GM23338 (cell line): ENCODE measurements at regions not wholly inside any gene's neighbourhood (a gene's known extent, or its start where the extent isn't known, plus 50 kb on each side); places are given as distances from the start of the nearest gene placed in this dataset.

Source experiments
- ATAC-seq: fragments of 200-7000 bp; cut with Tn5 transposase; 3 replicates; pipeline ENCODE4 v1.9.1; 2020
- DNase-seq: peaks from one replicate; pipeline ENCODE4 v3.0.0-alpha.2; 2015; ENCODE audit warnings: low spot score
- H2AFZ ChIP-seq: fragments of 200-600 bp; sonication (generic); 2 replicates; pipeline ENCODE4 v1.8.0; 2016; ENCODE audit warnings: antibody characterized with exemption, mild to moderate bottlenecking, moderate library complexity
- H3F3A ChIP-seq: fragments of 200-600 bp; sonication (generic); replicated peaks from 2 replicates; pipeline ENCODE4 v1.8.0; 2017; ENCODE audit warnings: antibody characterized with exemption, mixed run types, low read depth
- H3K27ac ChIP-seq: fragments of 200-600 bp; sonication (generic); 2 replicates; pipeline ENCODE4 v1.6.1; 2016; ENCODE audit warnings: low read depth
- H3K27me3 ChIP-seq: fragments of 200-600 bp; sonication (generic); 2 replicates; pipeline ENCODE4 v1.8.0; 2016; ENCODE audit warnings: mild to moderate bottlenecking, mixed run types, moderate library complexity; ENCODE audit not compliant: insufficient read depth
- H3K36me3 ChIP-seq: fragments of 200-600 bp; sonication (generic); 2 replicates; pipeline ENCODE4 v1.8.0; 2016; ENCODE audit warnings: mild to moderate bottlenecking; ENCODE audit not compliant: insufficient read depth
- H3K4me1 ChIP-seq: fragments of 200-600 bp; sonication (generic); 2 replicates; pipeline ENCODE4 v1.8.0; 2016; ENCODE audit warnings: mild to moderate bottlenecking, moderate library complexity; ENCODE audit not compliant: insufficient read depth
- H3K4me2 ChIP-seq: fragments of 200-600 bp; sonication (generic); 2 replicates; pipeline ENCODE4 v1.7.1; 2017; ENCODE audit warnings: mixed run types
- H3K4me3 ChIP-seq: fragments of 200-600 bp; sonication (generic); 2 replicates; pipeline ENCODE4 v1.6.1; 2016; ENCODE audit warnings: mixed run types
- H3K79me2 ChIP-seq: fragments of 200-600 bp; sonication (generic); replicated peaks from 2 replicates; pipeline ENCODE4 v1.8.0; 2017; ENCODE audit warnings: mild to moderate bottlenecking; ENCODE audit not compliant: insufficient read depth
- H3K9me2 ChIP-seq: fragments of 200-600 bp; sonication (generic); 2 replicates; pipeline ENCODE4 v1.8.0; 2017; ENCODE audit not compliant: insufficient read depth
- H4K20me1 ChIP-seq: fragments of 200-600 bp; sonication (generic); replicated peaks from 2 replicates; pipeline ENCODE4 v1.8.0; 2017; ENCODE audit warnings: mild to moderate bottlenecking; ENCODE audit not compliant: insufficient read depth
- H3K27ac Mint-ChIP-seq: 2 replicates; pipeline ENCODE4 v1.8.0; 2020; ENCODE audit warnings: inconsistent platforms, mild to moderate bottlenecking, moderate library complexity, mixed read lengths
- H3K27me3 Mint-ChIP-seq: 3 replicates; pipeline ENCODE4 v1.8.0; 2022; ENCODE audit warnings: low read depth, mild to moderate bottlenecking, moderate library complexity, mixed read lengths, inconsistent platforms; ENCODE audit not compliant: insufficient read depth, poor library complexity
- H3K36me3 Mint-ChIP-seq: 3 replicates; pipeline ENCODE4 v1.8.0; 2021; ENCODE audit warnings: low read depth, mild to moderate bottlenecking, inconsistent platforms, moderate library complexity, mixed read lengths
- H3K4me1 Mint-ChIP-seq: 3 replicates; pipeline ENCODE4 v1.8.0; 2020; ENCODE audit warnings: mild to moderate bottlenecking, inconsistent platforms, mixed read lengths
- H3K4me3 Mint-ChIP-seq: 3 replicates; pipeline ENCODE4 v1.8.0; 2021; ENCODE audit warnings: moderate library complexity, mild to moderate bottlenecking, inconsistent platforms, mixed read lengths
- H3K9me3 Mint-ChIP-seq: 3 replicates; pipeline ENCODE4 v1.8.0; 2020; ENCODE audit warnings: moderate library complexity, mild to moderate bottlenecking, inconsistent platforms, mixed read lengths
- CTCF ChIP-seq, 2 experiments: fragments of 200-600 bp in 1 of 2; sonication (generic) in 1 of 2; conservative IDR thresholded peaks; 2 replicates each; pipeline versions ENCODE4 v1.5.1 to v1.6.1; 2016 to 2017; ENCODE audit warnings: antibody characterized with exemption in 2 of 2, low read depth in 2 of 2, mild to moderate bottlenecking in 2 of 2, moderate library complexity in 1 of 2
- ETS1 ChIP-seq: IDR thresholded peaks from 2 replicates; pipeline ENCODE4 v1.6.1; 2016; ENCODE audit warnings: antibody characterized with exemption
- EZH2 ChIP-seq: fragments of 200-600 bp; sonication (generic); IDR thresholded peaks from one replicate; pipeline ENCODE4 v1.8.0; 2017; ENCODE audit warnings: antibody characterized with exemption, mild to moderate bottlenecking, low read depth; ENCODE audit not compliant: unreplicated experiment
- ZNF462 ChIP-seq: fragments of 250-450 bp; sonication (Bioruptor Pico); IDR thresholded peaks from 2 replicates; pipeline ENCODE4 v1.5.0; 2020; ENCODE audit warnings: mild to moderate bottlenecking, moderate library complexity

DNA sequence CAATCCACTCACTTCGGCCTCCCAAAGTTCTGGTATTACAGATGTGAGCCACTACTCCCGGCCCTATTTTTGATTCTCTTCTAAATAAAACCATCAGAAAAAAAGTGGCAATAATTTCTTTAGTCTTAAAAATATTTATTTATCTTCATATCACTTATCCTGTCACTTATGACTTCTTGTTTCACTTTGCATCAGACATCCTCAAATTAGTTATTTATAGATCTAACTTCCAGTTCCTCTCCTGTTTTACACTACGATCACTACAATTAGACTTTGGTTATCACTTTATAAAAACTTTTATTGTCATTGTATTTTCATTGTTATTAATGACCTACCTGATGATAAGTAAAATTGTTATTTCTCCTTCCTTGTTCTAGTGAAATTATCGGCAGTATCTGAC, 783.4 kb upstream of the BRINP3 start (continued):
- TF ChIP-seq ZNF462 (CRISPR knock-in tag) (no peak), ETS1 (no peak)

DNA sequence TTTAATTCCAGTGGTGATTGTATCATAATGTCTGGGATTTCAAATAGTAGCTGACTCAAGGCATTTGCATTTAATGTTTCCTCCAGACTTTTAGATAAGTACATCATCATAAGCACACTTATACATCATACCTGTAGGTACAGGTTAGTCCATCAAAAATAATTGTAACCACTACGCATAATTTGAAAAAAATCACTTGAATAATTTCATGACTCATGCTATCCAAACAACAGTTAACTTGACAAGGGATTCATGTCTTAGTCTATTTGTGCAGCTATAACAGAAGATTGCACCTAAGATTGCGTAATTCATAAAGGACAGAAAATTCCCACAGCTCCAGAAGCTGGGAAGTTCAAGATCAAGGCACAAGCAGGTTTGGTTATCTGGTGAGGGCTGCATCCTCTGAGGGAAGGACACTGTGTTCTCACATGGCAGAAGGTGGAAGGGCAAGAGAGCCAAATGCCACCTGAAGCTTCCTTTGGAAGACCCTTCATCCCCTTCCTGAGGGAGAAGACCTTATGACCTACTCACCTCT, 801.7 kb upstream of the BRINP3 start:
- Histone ChIP-seq H3K9me2 (0 out of 2 replicates have a peak, but pooled peaks cover 4% of the 10 kb centered on the region), H3K79me2 (no peaks in the 10 kb centered on the region), H3K27me3 (no peaks in the 10 kb centered on the region), H2AFZ (no peak overlapping the region), H3F3A (no peaks in the 10 kb centered on the region), H3K27ac (no peak overlapping the region), H3K4me3 (no peak overlapping the region), H4K20me1 (no peaks in the 10 kb centered on the region), H3K4me2 (no peak overlapping the region), H3K4me1 (no peaks in the 10 kb centered on the region), H3K36me3 (no peaks in the 10 kb centered on the region)
- no peak for DNase-seq
- H3K4me1 Mint-ChIP-seq, result no peaks in the 10 kb centered on the region
- no peak for TF ChIP-seq EZH2
- no peak for TF ChIP-seq CTCF (conservative IDR thresholded peaks at IDR 0.05; ENCODE audit: low read depth in 2 of 2)
- H3K4me3 Mint-ChIP-seq, result no peak overlapping the region
- no peak for ATAC-seq
- H3K27me3 Mint-ChIP-seq, result no peaks in the 10 kb centered on the region
- no peak overlapping the region for H3K27ac Mint-ChIP-seq
- peaks cover 3% of the 10 kb centered on the region for H3K36me3 Mint-ChIP-seq
- H3K9me3 Mint-ChIP-seq, result peaks cover 10% of the 10 kb centered on the region
